ENCODE measurements at regions not wholly inside any gene's neighbourhood (a gene's known extent, or its start where the extent isn't known, plus 50 kb on each side); places are given as distances from the start of the nearest gene placed in this dataset.

DNA sequence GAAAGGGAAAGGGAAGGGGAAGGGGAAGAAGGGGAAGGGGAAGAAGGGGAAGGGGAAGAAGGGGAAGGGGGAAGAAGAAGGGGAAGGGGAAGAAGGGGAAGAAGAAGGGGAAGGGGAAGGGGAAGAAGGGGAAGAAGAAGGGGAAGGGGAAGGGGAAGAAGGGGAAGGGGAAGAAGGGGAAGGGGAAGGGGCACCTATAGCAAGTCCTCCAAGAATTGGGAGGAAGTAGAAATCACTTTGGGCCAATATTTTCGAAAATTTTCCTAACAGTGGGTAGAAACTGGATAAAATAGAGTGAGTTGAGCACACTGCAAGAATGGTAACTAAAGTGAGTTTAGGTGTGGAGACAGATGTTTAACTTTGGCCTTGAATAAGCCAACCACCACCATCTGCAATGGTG, 915.3 kb downstream of the DNAH5 start:
- no peaks in the 10 kb centered on the region for H3K23me2 ChIP-seq (ENCODE audit: insufficient read length, low read depth, low read length, poor library complexity, severe bottlenecking)
- no peak overlapping the region for H4K5ac ChIP-seq (ENCODE audit: insufficient read length, low read depth, low read length)
- H3K27me3 Mint-ChIP-seq (ENCODE audit: low read depth): no peaks in the 10 kb centered on the region
- H4K91ac ChIP-seq (ENCODE audit: insufficient read length, low read depth, low read length): no peak overlapping the region
- H3K36me3 Mint-ChIP-seq (ENCODE audit: insufficient read depth in 1 of 3, low read depth in 3 of 3): no peaks in the 10 kb centered on the region
- no peak overlapping the region for H2AK5ac ChIP-seq (ENCODE audit: insufficient read length, low read length)
- no peak overlapping the region for H3K18ac ChIP-seq (ENCODE audit: insufficient read length, low read depth, low read length)
- no peaks in the 10 kb centered on the region for H3K27me3 ChIP-seq (ENCODE audit: insufficient read depth, low read length)
- WGBS (ENCODE audit: extremely low coverage, insufficient read length, low lambda C conversion rate): no CpG with 5 or more reads among the region's 1 CpG
- no peak overlapping the region for H2BK20ac ChIP-seq (ENCODE audit: low read depth, low read length, poor library complexity, severe bottlenecking)
- H3K4me3 Mint-ChIP-seq: no peak overlapping the region
- H3T11ph ChIP-seq (ENCODE audit: low read length): no peak overlapping the region
- no peak overlapping the region for H2BK15ac ChIP-seq (ENCODE audit: low read depth, low read length)
- H3K23ac ChIP-seq (ENCODE audit: insufficient read length, low read depth, low read length): no peak overlapping the region
- H4K20me1 ChIP-seq (ENCODE audit: control insufficient read depth, insufficient read depth, insufficient read length): no peaks in the 10 kb centered on the region
- H4K8ac ChIP-seq (replicated peaks; ENCODE audit: insufficient read length, low read depth, low read length): no peak overlapping the region
- no peaks in the 10 kb centered on the region; a peak in 1 of 5 replicates for H3K9me3 Mint-ChIP-seq
- no peak overlapping the region for H2AFZ ChIP-seq (ENCODE audit: low read length)
- H3K27ac ChIP-seq (ENCODE audit: insufficient read length, low read depth, low read length): no peak overlapping the region
- no peak overlapping the region for H3K9ac ChIP-seq (ENCODE audit: extremely low read depth, insufficient read length, low read length)
- H3K14ac ChIP-seq (ENCODE audit: insufficient read depth, low read length): no peak overlapping the region
- H2BK120ac ChIP-seq (ENCODE audit: low read depth, low read length, poor library complexity, severe bottlenecking): no peak overlapping the region
- H3K4me1 ChIP-seq (ENCODE audit: insufficient read depth, low read length): no peaks in the 10 kb centered on the region
- no peak overlapping the region for H2BK5ac ChIP-seq (ENCODE audit: insufficient read length, low read length)
- peaks cover 0 to 2% of the 10 kb centered on the region in 2 experiments; a peak in 1 of 4 replicates for H3K4me1 Mint-ChIP-seq
- no peaks in the 10 kb centered on the region for H3K9me3 ChIP-seq (ENCODE audit: control insufficient read depth, low read depth, low read length)
- H3K4me2 ChIP-seq (ENCODE audit: insufficient read depth, insufficient read length, low read length): no peak overlapping the region
- H3K56ac ChIP-seq (ENCODE audit: insufficient read length, low read depth, low read length): no peak overlapping the region
- no peak overlapping the region for H3K27ac Mint-ChIP-seq
- no peak for TF ChIP-seq CTCF (conservative IDR thresholded peaks at IDR 0.05)
- no peaks in the 10 kb centered on the region for H3K79me1 ChIP-seq (ENCODE audit: insufficient read depth, low read depth, low read length, poor library complexity, severe bottlenecking)
- no peak overlapping the region for H2BK12ac ChIP-seq (ENCODE audit: insufficient read length, low read depth, low read length)
- DNase-seq: no peak
- no peak overlapping the region for H3K4ac ChIP-seq (ENCODE audit: low read depth, low read length)
- no peaks in the 10 kb centered on the region for H3K79me2 ChIP-seq (ENCODE audit: insufficient read depth, low read length)
